C4-2B (cell line): ENCODE measurements at regions not wholly inside any gene's neighbourhood (a gene's known extent, or its start where the extent isn't known, plus 50 kb on each side); places are given as distances from the start of the nearest gene placed in this dataset.

Experiments
- ZFX ChIP-seq: fragments of 450-650 bp; IDR thresholded peaks from 2 replicates; pipeline ENCODE4 v1.6.1; 2017
- TF ChIP-seq, protein P1 (sequence below): fragments of 450-650 bp; conservative IDR thresholded peaks from 2 replicates; pipeline ENCODE4 v1.5.1; 2017; ENCODE audit warnings: mild to moderate bottlenecking

DNA sequence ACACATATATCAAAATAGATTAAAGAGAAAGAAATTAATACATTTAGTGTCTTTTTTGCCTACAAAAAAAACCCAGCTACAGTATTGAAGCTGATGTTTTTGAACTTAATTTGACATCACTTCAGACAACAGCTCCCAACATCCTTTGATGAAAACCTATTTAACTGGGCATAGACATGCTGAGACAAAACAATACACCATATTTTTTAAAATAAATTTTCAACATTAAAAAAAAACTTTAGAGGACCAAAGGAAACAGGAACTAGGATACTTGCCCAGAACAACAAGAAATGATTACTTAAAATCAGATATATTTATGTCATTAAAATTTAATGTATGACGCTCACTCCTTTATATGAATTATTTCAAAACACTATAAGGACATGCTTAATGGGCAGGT is 178.1 kb downstream of the MREG start:
- TF ChIP-seq, protein P1, sequence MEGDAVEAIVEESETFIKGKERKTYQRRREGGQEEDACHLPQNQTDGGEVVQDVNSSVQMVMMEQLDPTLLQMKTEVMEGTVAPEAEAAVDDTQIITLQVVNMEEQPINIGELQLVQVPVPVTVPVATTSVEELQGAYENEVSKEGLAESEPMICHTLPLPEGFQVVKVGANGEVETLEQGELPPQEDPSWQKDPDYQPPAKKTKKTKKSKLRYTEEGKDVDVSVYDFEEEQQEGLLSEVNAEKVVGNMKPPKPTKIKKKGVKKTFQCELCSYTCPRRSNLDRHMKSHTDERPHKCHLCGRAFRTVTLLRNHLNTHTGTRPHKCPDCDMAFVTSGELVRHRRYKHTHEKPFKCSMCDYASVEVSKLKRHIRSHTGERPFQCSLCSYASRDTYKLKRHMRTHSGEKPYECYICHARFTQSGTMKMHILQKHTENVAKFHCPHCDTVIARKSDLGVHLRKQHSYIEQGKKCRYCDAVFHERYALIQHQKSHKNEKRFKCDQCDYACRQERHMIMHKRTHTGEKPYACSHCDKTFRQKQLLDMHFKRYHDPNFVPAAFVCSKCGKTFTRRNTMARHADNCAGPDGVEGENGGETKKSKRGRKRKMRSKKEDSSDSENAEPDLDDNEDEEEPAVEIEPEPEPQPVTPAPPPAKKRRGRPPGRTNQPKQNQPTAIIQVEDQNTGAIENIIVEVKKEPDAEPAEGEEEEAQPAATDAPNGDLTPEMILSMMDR = no peak
- TF ChIP-seq ZFX = no peak
